HepG2 (cell line): ENCODE measurements at regions not wholly inside any gene's neighbourhood (a gene's known extent, or its start where the extent isn't known, plus 50 kb on each side); places are given as distances from the start of the nearest gene placed in this dataset.

Experiments
- ETV6 ChIP-seq: sonication (generic); formaldehyde crosslinking; conservative IDR thresholded peaks from 2 replicates; pipeline ENCODE4 v1.4.0; 2020; ENCODE audit warnings: missing genetic modification reagents
- FOXM1 ChIP-seq: sonication (generic); formaldehyde crosslinking; IDR thresholded peaks from 2 replicates; pipeline ENCODE4 v1.5.0; 2020; ENCODE audit warnings: missing genetic modification reagents
- HCFC1 ChIP-seq: fragments of 150-350 bp; IDR thresholded peaks from 2 replicates; pipeline ENCODE4 v1.6.1; 2014; ENCODE audit warnings: low read depth, low read length
- KMT2A ChIP-seq: sonication (generic); formaldehyde crosslinking; IDR thresholded peaks from 2 replicates; pipeline ENCODE4 v1.4.0; 2020; ENCODE audit warnings: missing genetic modification reagents
- NAIF1 ChIP-seq: sonication (generic); formaldehyde crosslinking; IDR thresholded peaks from 2 replicates; pipeline ENCODE4 v1.5.0; 2020; ENCODE audit warnings: mild to moderate bottlenecking, missing genetic modification reagents, borderline replicate concordance
- NFYB ChIP-seq: sonication (generic); formaldehyde crosslinking; IDR thresholded peaks from 2 replicates; pipeline ENCODE4 v1.4.0; 2020; ENCODE audit warnings: missing genetic modification reagents
- PAF1 ChIP-seq: IDR thresholded peaks from 2 replicates; pipeline ENCODE4 v1.6.1; 2016; ENCODE audit warnings: missing genetic modification reagents, missing compliant biosample characterization
- SALL1 ChIP-seq: sonication (generic); formaldehyde crosslinking; IDR thresholded peaks from 2 replicates; pipeline ENCODE4 v1.8.0; 2022; ENCODE audit warnings: mild to moderate bottlenecking, missing genetic modification reagents
- TEAD2 ChIP-seq: sonication (generic); formaldehyde crosslinking; IDR thresholded peaks from 2 replicates; pipeline ENCODE4 v1.9.0; 2021; ENCODE audit warnings: missing genetic modification reagents
- XRCC5 ChIP-seq: fragments of 200-400 bp; formaldehyde crosslinking; optimal IDR thresholded peaks from 2 replicates; pipeline ENCODE3; 2017; ENCODE audit warnings: mild to moderate bottlenecking, low read length
- ZNF350 ChIP-seq: sonication (generic); formaldehyde crosslinking; IDR thresholded peaks from 2 replicates; pipeline ENCODE4 v1.4.0; 2020; ENCODE audit warnings: mild to moderate bottlenecking, low read depth, missing genetic modification reagents, borderline replicate concordance
- ZNF430 ChIP-seq: sonication (generic); formaldehyde crosslinking; IDR thresholded peaks from 2 replicates; pipeline ENCODE4 v1.9.0; 2021; ENCODE audit warnings: mild to moderate bottlenecking, missing genetic modification reagents
- ZNF709 ChIP-seq: sonication (generic); formaldehyde crosslinking; IDR thresholded peaks from 2 replicates; pipeline ENCODE4 v1.5.0; 2020; ENCODE audit warnings: mild to moderate bottlenecking, missing genetic modification reagents
- TF ChIP-seq, protein P1 (sequence below): sonication (generic); formaldehyde crosslinking; IDR thresholded peaks from 2 replicates; pipeline ENCODE4 v1.4.0; 2020; ENCODE audit warnings: missing genetic modification reagents, borderline replicate concordance
- TF ChIP-seq, protein P2 (sequence below): sonication (generic); formaldehyde crosslinking; IDR thresholded peaks from 2 replicates; pipeline ENCODE4 v1.4.0; 2020; ENCODE audit warnings: missing genetic modification reagents
- TF ChIP-seq, protein P3 (sequence below): sonication (generic); formaldehyde crosslinking; IDR thresholded peaks from 2 replicates; pipeline ENCODE4 v1.8.0; 2022; ENCODE audit warnings: mild to moderate bottlenecking, missing genetic modification reagents
- TF ChIP-seq, protein P4 (sequence below): sonication (generic); formaldehyde crosslinking; IDR thresholded peaks from 2 replicates; pipeline ENCODE4 v1.5.0; 2020; ENCODE audit warnings: missing genetic modification reagents

DNA sequence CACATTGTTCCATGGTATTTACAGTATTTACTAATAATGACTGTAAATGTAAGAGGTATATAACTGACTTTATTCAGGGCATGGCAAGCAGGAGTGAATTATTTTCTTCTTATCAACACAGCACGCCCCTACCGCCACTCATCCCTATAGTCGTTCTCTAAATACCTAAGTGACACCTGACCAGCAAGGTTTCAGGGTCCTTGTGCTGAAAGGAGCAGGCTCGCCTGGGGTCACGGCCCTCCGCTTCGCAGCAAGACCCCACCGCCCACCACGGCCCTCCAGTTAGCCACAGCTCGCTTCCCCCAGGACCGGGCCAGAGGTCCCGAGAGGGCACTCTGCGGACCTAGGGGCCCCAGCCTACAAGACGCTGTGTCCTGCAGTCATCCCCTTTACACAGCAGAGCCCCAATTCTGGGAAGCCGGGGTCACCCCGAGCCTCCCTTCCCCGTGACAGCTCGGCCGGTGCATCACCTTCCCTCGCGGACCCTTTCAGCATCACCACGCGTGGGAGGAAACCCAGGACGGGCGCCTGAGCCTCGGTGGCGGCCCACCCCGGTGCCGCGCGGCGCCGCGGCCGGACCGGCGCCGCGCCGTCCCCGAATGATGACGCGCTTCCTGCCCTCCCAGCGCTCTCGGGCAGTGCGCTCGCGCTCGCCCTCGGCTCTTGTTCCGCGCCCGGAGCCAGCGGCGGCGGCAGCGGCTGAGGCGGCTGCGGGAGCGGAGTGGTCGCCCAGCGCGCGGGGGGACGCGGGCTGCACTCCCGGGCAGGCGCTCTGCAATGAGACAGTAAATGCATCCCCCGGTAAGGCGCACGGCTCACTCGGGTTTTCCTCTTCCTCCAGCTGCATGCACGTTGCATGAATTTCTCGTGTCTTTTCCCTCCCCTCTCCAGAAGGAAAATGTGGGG is 225.1 kb upstream of the C2CD4B start, which contains the start of gene TLN2 (continued):
- TF ChIP-seq, protein P1, sequence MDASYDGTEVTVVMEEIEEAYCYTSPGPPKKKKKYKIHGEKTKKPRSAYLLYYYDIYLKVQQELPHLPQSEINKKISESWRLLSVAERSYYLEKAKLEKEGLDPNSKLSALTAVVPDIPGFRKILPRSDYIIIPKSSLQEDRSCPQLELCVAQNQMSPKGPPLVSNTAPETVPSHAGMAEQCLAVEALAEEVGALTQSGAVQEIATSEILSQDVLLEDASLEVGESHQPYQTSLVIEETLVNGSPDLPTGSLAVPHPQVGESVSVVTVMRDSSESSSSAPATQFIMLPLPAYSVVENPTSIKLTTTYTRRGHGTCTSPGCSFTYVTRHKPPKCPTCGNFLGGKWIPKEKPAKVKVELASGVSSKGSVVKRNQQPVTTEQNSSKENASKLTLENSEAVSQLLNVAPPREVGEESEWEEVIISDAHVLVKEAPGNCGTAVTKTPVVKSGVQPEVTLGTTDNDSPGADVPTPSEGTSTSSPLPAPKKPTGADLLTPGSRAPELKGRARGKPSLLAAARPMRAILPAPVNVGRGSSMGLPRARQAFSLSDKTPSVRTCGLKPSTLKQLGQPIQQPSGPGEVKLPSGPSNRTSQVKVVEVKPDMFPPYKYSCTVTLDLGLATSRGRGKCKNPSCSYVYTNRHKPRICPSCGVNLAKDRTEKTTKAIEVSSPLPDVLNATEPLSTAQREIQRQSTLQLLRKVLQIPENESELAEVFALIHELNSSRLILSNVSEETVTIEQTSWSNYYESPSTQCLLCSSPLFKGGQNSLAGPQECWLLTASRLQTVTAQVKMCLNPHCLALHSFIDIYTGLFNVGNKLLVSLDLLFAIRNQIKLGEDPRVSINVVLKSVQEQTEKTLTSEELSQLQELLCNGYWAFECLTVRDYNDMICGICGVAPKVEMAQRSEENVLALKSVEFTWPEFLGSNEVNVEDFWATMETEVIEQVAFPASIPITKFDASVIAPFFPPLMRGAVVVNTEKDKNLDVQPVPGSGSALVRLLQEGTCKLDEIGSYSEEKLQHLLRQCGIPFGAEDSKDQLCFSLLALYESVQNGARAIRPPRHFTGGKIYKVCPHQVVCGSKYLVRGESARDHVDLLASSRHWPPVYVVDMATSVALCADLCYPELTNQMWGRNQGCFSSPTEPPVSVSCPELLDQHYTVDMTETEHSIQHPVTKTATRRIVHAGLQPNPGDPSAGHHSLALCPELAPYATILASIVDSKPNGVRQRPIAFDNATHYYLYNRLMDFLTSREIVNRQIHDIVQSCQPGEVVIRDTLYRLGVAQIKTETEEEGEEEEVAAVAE (CRISPR knock-in tag) = no peak; the same call in 1 of the 2 replicates
- TF ChIP-seq SALL1 (0 out of 2 replicates have a peak, but pooled peaks have one; percentile 5), KMT2A (CRISPR knock-in tag) (peak; percentile 23; the same call in 1 of the 2 replicates), ZNF709 (CRISPR knock-in tag) (no peak; the same call in 1 of the 2 replicates), ETV6 (CRISPR knock-in tag) (no peak), ZNF350 (no peak), XRCC5 (no peak), TEAD2 (CRISPR knock-in tag) (no peak), FOXM1 (CRISPR knock-in tag) (no peak), NFYB (no peak), HCFC1 (peak; percentile 54), ZNF430 (CRISPR knock-in tag) (0 out of 2 replicates have a peak, but pooled peaks have one; percentile 55), PAF1 (no peak), NAIF1 (CRISPR knock-in tag) (no peak)
- TF ChIP-seq, protein P2, sequence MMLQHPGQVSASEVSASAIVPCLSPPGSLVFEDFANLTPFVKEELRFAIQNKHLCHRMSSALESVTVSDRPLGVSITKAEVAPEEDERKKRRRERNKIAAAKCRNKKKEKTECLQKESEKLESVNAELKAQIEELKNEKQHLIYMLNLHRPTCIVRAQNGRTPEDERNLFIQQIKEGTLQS (CRISPR knock-in tag) = no peak
- TF ChIP-seq, protein P3, sequence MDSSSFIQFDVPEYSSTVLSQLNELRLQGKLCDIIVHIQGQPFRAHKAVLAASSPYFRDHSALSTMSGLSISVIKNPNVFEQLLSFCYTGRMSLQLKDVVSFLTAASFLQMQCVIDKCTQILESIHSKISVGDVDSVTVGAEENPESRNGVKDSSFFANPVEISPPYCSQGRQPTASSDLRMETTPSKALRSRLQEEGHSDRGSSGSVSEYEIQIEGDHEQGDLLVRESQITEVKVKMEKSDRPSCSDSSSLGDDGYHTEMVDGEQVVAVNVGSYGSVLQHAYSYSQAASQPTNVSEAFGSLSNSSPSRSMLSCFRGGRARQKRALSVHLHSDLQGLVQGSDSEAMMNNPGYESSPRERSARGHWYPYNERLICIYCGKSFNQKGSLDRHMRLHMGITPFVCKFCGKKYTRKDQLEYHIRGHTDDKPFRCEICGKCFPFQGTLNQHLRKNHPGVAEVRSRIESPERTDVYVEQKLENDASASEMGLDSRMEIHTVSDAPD = no peak
- TF ChIP-seq, protein P4, sequence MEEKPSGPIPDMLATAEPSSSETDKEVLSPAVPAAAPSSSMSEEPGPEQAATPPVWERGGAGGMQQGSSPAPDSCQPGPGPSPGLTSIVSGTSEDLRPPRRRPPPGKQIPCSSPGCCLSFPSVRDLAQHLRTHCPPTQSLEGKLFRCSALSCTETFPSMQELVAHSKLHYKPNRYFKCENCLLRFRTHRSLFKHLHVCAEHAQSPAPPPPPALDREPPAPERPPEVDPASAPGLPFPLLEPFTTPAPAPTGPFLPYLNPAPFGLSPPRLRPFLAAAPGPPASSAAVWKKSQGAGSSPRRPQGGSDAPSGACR (CRISPR knock-in tag) = no peak
